IMR-90 (cell line): ENCODE measurements at regions not wholly inside any gene's neighbourhood (a gene's known extent, or its start where the extent isn't known, plus 50 kb on each side); places are given as distances from the start of the nearest gene placed in this dataset.

Source experiments
- ATAC-seq: fragments of 200-7000 bp; cut with Tn5 transposase; 2 replicates; pipeline ENCODE4 v1.9.1; 2020; ENCODE audit warnings: low read depth, mild to moderate bottlenecking, moderate library complexity
- BruUV-seq: library from RNA; stranded (reverse); fragments of 400-500 nt; replicated peaks from 2 replicates; lab custom pipeline; 2021; lab: Mats Ljungman, UMichigan
- CTCF ChIA-PET: fragments of 300-600 bp; formaldehyde crosslinking; extraction: SDS; loops from one replicate; lab custom pipeline; 2021; ENCODE audit warnings: antibody characterized with exemption; lab: Yijun Ruan, JAX
- POLR2A ChIA-PET: fragments of 300-600 bp; sonication (Branson Sonifier 250); formaldehyde crosslinking; loops from one replicate; lab custom pipeline; 2022; ENCODE audit warnings: antibody characterized with exemption; ENCODE audit not compliant: unreplicated experiment; lab: Charles Lee
- DNase-seq: peaks from one replicate; pipeline ENCODE4 v3.0.0; 2013
- H2AFZ ChIP-seq: replicated peaks from 2 replicates; pipeline ENCODE3; 2013; ENCODE audit warnings: low read length, mild to moderate bottlenecking; ENCODE audit not compliant: poor library complexity
- H2AK5ac ChIP-seq: 2 replicates; pipeline ENCODE4 v1.6.1; 2013; ENCODE audit warnings: low read depth, low read length, inconsistent platforms
- H2AK9ac ChIP-seq: replicated peaks from 2 replicates; pipeline ENCODE3; 2013; ENCODE audit warnings: mild to moderate bottlenecking, low read depth, low read length, moderate library complexity; ENCODE audit not compliant: poor library complexity
- H2BK120ac ChIP-seq: 2 replicates; pipeline ENCODE4 v1.6.1; 2013; ENCODE audit warnings: low read depth, low read length, inconsistent platforms
- H2BK15ac ChIP-seq: 3 replicates; pipeline ENCODE4 v1.6.1; 2013; ENCODE audit warnings: low read depth, low read length, inconsistent platforms
- H2BK20ac ChIP-seq: 2 replicates; pipeline ENCODE4 v1.6.1; 2013; ENCODE audit warnings: low read depth, mild to moderate bottlenecking, inconsistent platforms, low read length, moderate library complexity
- H2BK5ac ChIP-seq: 2 replicates; pipeline ENCODE4 v1.6.1; 2013; ENCODE audit warnings: mild to moderate bottlenecking, low read depth, low read length, inconsistent platforms; ENCODE audit not compliant: poor library complexity, severe bottlenecking
- H3K14ac ChIP-seq: replicated peaks from 2 replicates; pipeline ENCODE4 v1.6.1; 2013; ENCODE audit warnings: low read depth, low read length, inconsistent platforms
- H3K18ac ChIP-seq: 2 replicates; pipeline ENCODE4 v1.6.1; 2013; ENCODE audit warnings: low read depth, low read length, control low read depth
- H3K23ac ChIP-seq: 2 replicates; pipeline ENCODE4 v1.6.1; 2013; ENCODE audit warnings: low read depth, low read length, inconsistent platforms
- H3K27ac ChIP-seq: 2 replicates; pipeline ENCODE4 v1.5.1; 2013; ENCODE audit warnings: mild to moderate bottlenecking, control low read depth, low read length; ENCODE audit not compliant: insufficient read depth
- H3K27me3 ChIP-seq: 2 replicates; pipeline ENCODE4 v1.6.1; 2013; ENCODE audit warnings: low read length; ENCODE audit not compliant: control insufficient read depth, insufficient read depth
- H3K36me3 ChIP-seq: 2 replicates; pipeline ENCODE4 v1.6.1; 2013; ENCODE audit warnings: low read length, mixed read lengths; ENCODE audit not compliant: control insufficient read depth, insufficient read depth
- H3K4ac ChIP-seq: 2 replicates; pipeline ENCODE4 v1.6.1; 2013; ENCODE audit warnings: low read depth, low read length, inconsistent platforms
- H3K4me1 ChIP-seq: 2 replicates; pipeline ENCODE4 v1.6.1; 2013; ENCODE audit warnings: low read length, mixed read lengths; ENCODE audit not compliant: control insufficient read depth, insufficient read depth
- H3K4me2 ChIP-seq: 2 replicates; pipeline ENCODE4 v1.6.1; 2013; ENCODE audit warnings: low read depth, mild to moderate bottlenecking, control low read depth, low read length, moderate library complexity
- H3K4me3 ChIP-seq: 2 replicates; pipeline ENCODE4 v1.5.1; 2013; ENCODE audit warnings: low read depth, mild to moderate bottlenecking, control low read depth, low read length, moderate library complexity; ENCODE audit not compliant: insufficient read depth
- H3K56ac ChIP-seq: 2 replicates; pipeline ENCODE4 v1.6.1; 2013; ENCODE audit warnings: low read length, inconsistent platforms; ENCODE audit not compliant: insufficient read depth; ENCODE audit errors: extremely low read depth
- H3K79me1 ChIP-seq, 2 experiments: 2 replicates each; pipeline ENCODE4 v1.6.1; 2013; ENCODE audit warnings: low read length in 2 of 2, inconsistent platforms in 1 of 2, low read depth in 1 of 2
- H3K9ac ChIP-seq: 2 replicates; pipeline ENCODE4 v1.6.1; 2013; ENCODE audit warnings: low read depth, low read length, control low read depth
- H3K9me1 ChIP-seq: 2 replicates; pipeline ENCODE4 v1.6.1; 2013; ENCODE audit warnings: low read length, inconsistent platforms; ENCODE audit not compliant: insufficient read depth
- H3K9me3 ChIP-seq: 2 replicates; pipeline ENCODE4 v1.6.1; 2013; ENCODE audit warnings: low read length; ENCODE audit not compliant: control insufficient read depth, insufficient read depth
- H4K20me1 ChIP-seq: 2 replicates; pipeline ENCODE4 v1.6.1; 2013; ENCODE audit warnings: low read length, inconsistent platforms; ENCODE audit not compliant: insufficient read depth
- H4K5ac ChIP-seq: 2 replicates; pipeline ENCODE4 v1.6.1; 2013; ENCODE audit warnings: mild to moderate bottlenecking, low read depth, low read length, control low read depth
- H4K8ac ChIP-seq, 2 experiments: 2 replicates each; pipeline ENCODE4 v1.6.1; 2013; ENCODE audit warnings: low read depth in 2 of 2, low read length in 2 of 2, control low read depth in 1 of 2, inconsistent platforms in 1 of 2
- H4K91ac ChIP-seq: 2 replicates; pipeline ENCODE4 v1.6.1; 2013; ENCODE audit warnings: low read depth, low read length, inconsistent platforms; ENCODE audit not compliant: insufficient read depth
- BHLHE40 ChIP-seq: fragments of 150-350 bp; IDR thresholded peaks from 2 replicates; pipeline ENCODE4 v1.6.1; 2016; ENCODE audit warnings: mild to moderate bottlenecking, low read depth, low read length
- CEBPB ChIP-seq: IDR thresholded peaks from 2 replicates; pipeline ENCODE4 v1.6.1; 2012; ENCODE audit warnings: low read depth, low read length, improper control_type of control experiment
- FOS ChIP-seq: fragments of 150-350 bp; IDR thresholded peaks from 2 replicates; pipeline ENCODE4 v1.6.1; 2016; ENCODE audit warnings: low read depth, low read length
- SMC3 ChIP-seq: fragments of 150-350 bp; IDR thresholded peaks from 2 replicates; pipeline ENCODE4 v1.6.1; 2016; ENCODE audit warnings: low read depth, mild to moderate bottlenecking, antibody characterized with exemption, low read length, moderate library complexity
- WGBS, 2 experiments: methylation state at CpG; one replicate each; pipeline versions ENCODE4 v1.1.5 to v1.1.7; 2013; ENCODE audit warnings: missing lambda C conversion rate in 2 of 2; ENCODE audit not compliant: insufficient read length in 1 of 2; ENCODE audit errors: extremely low coverage in 2 of 2; 5-methylcytosine and 5-hydroxymethylcytosine counted together
- dilution Hi-C: fragments of 300-500 bp; cut with HindIII; formaldehyde crosslinking; loops from one replicate; pipeline ENCODE4 v1.14.3; 2018; ENCODE audit warnings: low sequenced_read_pairs; ENCODE audit not compliant: unreplicated experiment
- in situ Hi-C: fragments of 300-500 bp; cut with MboI; formaldehyde crosslinking; loops from 3 replicates; pipeline ENCODE4 v1.14.3; 2019; ENCODE audit warnings: low sequenced_read_pairs, inconsistent platforms, mixed read lengths
- intact Hi-C: fragments of 100-400 bp; cut with micrococcal nuclease; formaldehyde crosslinking; loops from 2 replicates; pipeline ENCODE4 v1.10.0; 2022
- TF ChIP-seq, protein P1 (sequence below): conservative IDR thresholded peaks from 2 replicates; pipeline ENCODE4 v1.5.1; 2012; ENCODE audit warnings: mild to moderate bottlenecking, low read depth, low read length, improper control_type of control experiment

DNA sequence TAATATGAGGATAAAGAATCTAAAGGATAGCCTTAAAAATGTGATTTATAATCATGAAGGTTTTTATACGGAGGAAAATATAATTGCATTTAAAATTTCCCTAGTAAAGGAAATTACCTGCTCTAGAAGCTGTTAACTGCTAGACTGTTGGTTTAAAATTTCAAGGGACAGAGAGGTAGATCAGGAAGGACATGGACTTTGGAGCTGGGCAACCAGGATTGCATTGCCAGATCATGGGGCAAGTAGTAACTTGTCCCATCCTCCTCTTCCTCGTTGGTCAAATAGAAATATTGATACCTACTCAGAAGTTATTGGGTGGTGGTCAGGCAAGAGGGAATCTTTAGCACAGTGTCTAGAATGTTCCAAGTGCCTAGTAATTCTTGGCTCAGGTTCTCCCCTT is 525.1 kb downstream of the MFSD1 start:
- Histone ChIP-seq H3K56ac (no peak overlapping the region), H3K4me3 (no peak overlapping the region), H3K23ac (no peak overlapping the region), H2BK5ac (no peak overlapping the region), H3K9ac (no peak overlapping the region), H2AK9ac (no peak overlapping the region), H4K20me1 (no peaks in the 10 kb centered on the region), H3K4ac (no peak overlapping the region), H3K9me3 (no peaks in the 10 kb centered on the region), H3K9me1 (no peaks in the 10 kb centered on the region), H2BK15ac (no peak overlapping the region), H3K14ac (no peak overlapping the region), H3K79me1 (no peaks in the 10 kb centered on the region), H2BK120ac (no peak overlapping the region), H3K27me3 (no peaks in the 10 kb centered on the region), H3K18ac (no peak overlapping the region), H3K4me1 (no peaks in the 10 kb centered on the region), H2AK5ac (no peak overlapping the region), H3K4me2 (no peak overlapping the region), H2AFZ (no peak overlapping the region), H4K5ac (no peak overlapping the region), H3K36me3 (no peaks in the 10 kb centered on the region), H3K27ac (no peak overlapping the region), H2BK20ac (no peak overlapping the region), H4K8ac (no peak overlapping the region), H4K91ac (no peak overlapping the region)
- no CpG with 5 or more reads among the region's 2 CpGs for WGBS, 2 experiments
- dilution Hi-C loops (no loop called here), in situ Hi-C loops (loop anchor here (10.0 kb wide), 1 partner anchor 478 kb away; no protein-coding TSS in a partner anchor), intact Hi-C loops (no loop called here)
- POLR2A ChIA-PET = no interaction called here
- no TSS peak for BruUV-seq
- ATAC-seq (no peak), DNase-seq (no peak)
- TF ChIP-seq, protein P1, sequence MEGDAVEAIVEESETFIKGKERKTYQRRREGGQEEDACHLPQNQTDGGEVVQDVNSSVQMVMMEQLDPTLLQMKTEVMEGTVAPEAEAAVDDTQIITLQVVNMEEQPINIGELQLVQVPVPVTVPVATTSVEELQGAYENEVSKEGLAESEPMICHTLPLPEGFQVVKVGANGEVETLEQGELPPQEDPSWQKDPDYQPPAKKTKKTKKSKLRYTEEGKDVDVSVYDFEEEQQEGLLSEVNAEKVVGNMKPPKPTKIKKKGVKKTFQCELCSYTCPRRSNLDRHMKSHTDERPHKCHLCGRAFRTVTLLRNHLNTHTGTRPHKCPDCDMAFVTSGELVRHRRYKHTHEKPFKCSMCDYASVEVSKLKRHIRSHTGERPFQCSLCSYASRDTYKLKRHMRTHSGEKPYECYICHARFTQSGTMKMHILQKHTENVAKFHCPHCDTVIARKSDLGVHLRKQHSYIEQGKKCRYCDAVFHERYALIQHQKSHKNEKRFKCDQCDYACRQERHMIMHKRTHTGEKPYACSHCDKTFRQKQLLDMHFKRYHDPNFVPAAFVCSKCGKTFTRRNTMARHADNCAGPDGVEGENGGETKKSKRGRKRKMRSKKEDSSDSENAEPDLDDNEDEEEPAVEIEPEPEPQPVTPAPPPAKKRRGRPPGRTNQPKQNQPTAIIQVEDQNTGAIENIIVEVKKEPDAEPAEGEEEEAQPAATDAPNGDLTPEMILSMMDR = no peak
- no peak for TF ChIP-seq BHLHE40
- TF ChIP-seq SMC3 = no peak
- no peak for TF ChIP-seq CEBPB
- TF ChIP-seq FOS = no peak
- CTCF ChIA-PET = no interaction called here
